ENCODE measurements at regions not wholly inside any gene's neighbourhood (a gene's known extent, or its start where the extent isn't known, plus 50 kb on each side); places are given as distances from the start of the nearest gene placed in this dataset.

DNA sequence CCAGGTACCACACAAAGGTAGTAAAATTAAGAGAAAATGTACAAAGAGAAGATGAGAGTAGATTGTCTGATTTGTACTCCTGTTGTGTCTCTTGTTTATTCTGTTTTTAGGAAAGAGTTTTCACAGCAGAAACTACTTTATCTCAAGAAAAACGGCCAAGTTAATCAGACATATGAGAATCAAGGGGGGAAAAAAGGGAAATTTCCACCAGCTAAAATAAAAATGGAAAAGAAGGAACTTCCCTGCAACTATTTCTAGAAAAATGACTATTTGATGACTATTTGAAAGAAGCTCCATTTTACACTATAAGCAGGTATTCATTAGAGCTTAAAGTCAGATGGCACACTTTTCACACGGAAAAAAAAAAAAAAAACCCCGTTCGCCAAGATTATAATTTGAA lies 56.5 kb downstream of the EPRS1 start:
- H3K4me1 ChIP-seq (ENCODE audit: control insufficient read depth, insufficient read depth, low read length) = peaks cover 13% of the 10 kb centered on the region
- no peak overlapping the region for H3K27ac ChIP-seq (ENCODE audit: control insufficient read depth, insufficient read depth)
- BruUV-seq (replicated peaks) = no TSS peak
- FAIRE-seq (no peak), ATAC-seq (no peak), DNase-seq (ENCODE audit: low read depth, low spot score) (no peak)
- H3K4me2 ChIP-seq (ENCODE audit: control insufficient read depth, insufficient read depth) = no peak overlapping the region
- TF ChIP-seq, protein P1, sequence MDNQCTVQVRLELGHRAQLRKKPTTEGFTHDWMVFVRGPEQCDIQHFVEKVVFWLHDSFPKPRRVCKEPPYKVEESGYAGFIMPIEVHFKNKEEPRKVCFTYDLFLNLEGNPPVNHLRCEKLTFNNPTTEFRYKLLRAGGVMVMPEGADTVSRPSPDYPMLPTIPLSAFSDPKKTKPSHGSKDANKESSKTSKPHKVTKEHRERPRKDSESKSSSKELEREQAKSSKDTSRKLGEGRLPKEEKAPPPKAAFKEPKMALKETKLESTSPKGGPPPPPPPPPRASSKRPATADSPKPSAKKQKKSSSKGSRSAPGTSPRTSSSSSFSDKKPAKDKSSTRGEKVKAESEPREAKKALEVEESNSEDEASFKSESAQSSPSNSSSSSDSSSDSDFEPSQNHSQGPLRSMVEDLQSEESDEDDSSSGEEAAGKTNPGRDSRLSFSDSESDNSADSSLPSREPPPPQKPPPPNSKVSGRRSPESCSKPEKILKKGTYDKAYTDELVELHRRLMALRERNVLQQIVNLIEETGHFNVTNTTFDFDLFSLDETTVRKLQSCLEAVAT (IDR thresholded peaks at IDR 0.05) = no peak
- TF ChIP-seq CHD1 (IDR thresholded peaks at IDR 0.05; ENCODE audit: low read depth, low read length) (no peak), ASH2L (IDR thresholded peaks at IDR 0.05; ENCODE audit: borderline replicate concordance, low read depth) (no peak), ZNF274 (IDR thresholded peaks at IDR 0.05; ENCODE audit: insufficient read depth, insufficient read length) (no peak)
- ChIA-PET RAD21 (ENCODE audit: unreplicated experiment) (interaction anchor here (0.8 to 3.4 kb wide), 10 partner anchors 8 to 306 kb away, joined by 3 to 18 read pairs (median 3); partner anchors contain the start of gene BPNT1), SMC1A (ENCODE audit: uncharacterized antibody, unreplicated experiment) (interaction anchor here (0.7 to 4.8 kb wide), 18 partner anchors 9 to 354 kb away, joined by 3 to 24 read pairs (median 4); partner anchors contain the start of genes BPNT1 and IARS2), CTCF (interaction anchor here (0.6 to 7.1 kb wide), 21 partner anchors 9 to 744 kb away, joined by 3 to 52 read pairs (median 5); partner anchors contain the start of gene BPNT1), POLR2A (interaction anchor here (0.6 to 0.9 kb wide), 4 partner anchors 9 to 300 kb away, joined by 3 to 7 read pairs (median 4); no protein-coding TSS in a partner anchor)
- H3K9ac ChIP-seq (ENCODE audit: control insufficient read depth, insufficient read depth, low read length) = no peak overlapping the region
- intact Hi-C loops (cut with micrococcal nuclease; ENCODE audit: unreplicated experiment) (loop anchor here (5.0 to 10.0 kb wide), 2 partner anchors 95 to 133 kb away; partner anchors contain the start of gene BPNT1), in situ Hi-C loops (cut with MboI) (no loop called here)
- no peaks in the 10 kb centered on the region for H4K20me1 ChIP-seq (ENCODE audit: control insufficient read depth, insufficient read depth)
- H3K27me3 ChIP-seq (replicated peaks in 1 of 2; ENCODE audit: control insufficient read depth in 2 of 2, insufficient read depth in 2 of 2, low read length in 1 of 2) = no peaks in the 10 kb centered on the region
- H3K4me3 ChIP-seq = no peak overlapping the region
- peaks cover 2 to 5% of the 10 kb centered on the region in 2 experiments; a peak in 3 of 4 replicates for H3K36me3 ChIP-seq (ENCODE audit: control insufficient read depth in 2 of 2, insufficient read depth in 2 of 2, low read length in 1 of 2)
- no peak overlapping the region for H2AFZ ChIP-seq (ENCODE audit: control insufficient read depth, low read depth, low read length)
- H3K9me3 ChIP-seq (replicated peaks; ENCODE audit: control insufficient read depth, insufficient read depth, low read length) = no peaks in the 10 kb centered on the region
- no peaks in the 10 kb centered on the region for H3K79me2 ChIP-seq (ENCODE audit: control insufficient read depth, insufficient read depth, low read length)
- WGBS (ENCODE audit: insufficient coverage, insufficient replicate concordance, low lambda C conversion rate, missing lambda C conversion rate) = 71% methylated on average over 4 of the region's 4 CpGs

DNA sequence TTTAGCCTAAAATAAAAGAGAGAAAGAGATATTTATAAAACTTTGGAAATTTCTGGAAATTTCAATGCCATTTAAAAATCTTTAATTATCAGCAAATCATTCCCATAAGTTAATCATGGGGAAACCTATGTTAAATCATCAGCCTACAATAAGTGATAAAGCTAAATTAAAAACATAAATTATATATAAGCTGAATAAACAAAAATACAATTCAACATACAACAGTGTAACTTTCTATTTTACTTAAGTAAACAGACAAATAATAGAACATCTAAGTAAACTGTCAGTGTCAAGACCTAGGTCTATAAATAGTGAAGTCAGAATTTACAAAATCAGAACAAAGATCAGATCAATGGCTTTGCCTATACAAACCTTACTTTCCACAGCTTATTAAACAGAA lies 57.5 kb downstream of the EPRS1 start:
- FAIRE-seq (no peak), ATAC-seq (no peak), DNase-seq (ENCODE audit: low read depth, low spot score) (no peak)
- ChIA-PET CTCF (interaction anchor here (0.5 to 7.1 kb wide), 15 partner anchors 9 to 292 kb away, joined by 3 to 52 read pairs (median 4); partner anchors contain the start of gene BPNT1), SMC1A (ENCODE audit: uncharacterized antibody, unreplicated experiment) (interaction anchor here (0.6 to 4.8 kb wide), 15 partner anchors 10 to 355 kb away, joined by 3 to 24 read pairs (median 4); partner anchors contain the start of gene BPNT1), RAD21 (ENCODE audit: unreplicated experiment) (interaction anchor here (0.9 to 3.4 kb wide), 7 partner anchors 12 to 292 kb away, joined by 3 to 18 read pairs (median 5); partner anchors contain the start of gene BPNT1), POLR2A (interaction anchor here (0.8 to 1.2 kb wide), 3 partner anchors 10 to 104 kb away, joined by 3 read pairs; no protein-coding TSS in a partner anchor)
- Histone ChIP-seq H4K20me1 (ENCODE audit: control insufficient read depth, insufficient read depth) (no peaks in the 10 kb centered on the region), H3K27me3 (replicated peaks in 1 of 2; ENCODE audit: control insufficient read depth in 2 of 2, insufficient read depth in 2 of 2, low read length in 1 of 2) (no peaks in the 10 kb centered on the region), H3K9ac (ENCODE audit: control insufficient read depth, insufficient read depth, low read length) (no peak overlapping the region), H2AFZ (ENCODE audit: control insufficient read depth, low read depth, low read length) (no peak overlapping the region), H3K9me3 (replicated peaks; ENCODE audit: control insufficient read depth, insufficient read depth, low read length) (no peaks in the 10 kb centered on the region), H3K4me3 (no peak overlapping the region; the same call in 1 of the 2 replicates), H3K27ac (ENCODE audit: control insufficient read depth, insufficient read depth) (no peak overlapping the region), H3K4me1 (ENCODE audit: control insufficient read depth, insufficient read depth, low read length) (peaks cover 13% of the 10 kb centered on the region), H3K36me3 (ENCODE audit: control insufficient read depth in 2 of 2, insufficient read depth in 2 of 2, low read length in 1 of 2) (peaks cover 0 to 5% of the 10 kb centered on the region in 2 experiments; a peak in 3 of 4 replicates), H3K4me2 (ENCODE audit: control insufficient read depth, insufficient read depth) (no peak overlapping the region), H3K79me2 (ENCODE audit: control insufficient read depth, insufficient read depth, low read length) (no peaks in the 10 kb centered on the region)
- BruUV-seq (replicated peaks) = no TSS peak
- intact Hi-C loops (cut with micrococcal nuclease; ENCODE audit: unreplicated experiment) (no loop called here), in situ Hi-C loops (cut with MboI) (no loop called here)
- no peak for TF ChIP-seq ZNF384 (IDR thresholded peaks at IDR 0.05; ENCODE audit: borderline replicate concordance, low read depth, low read length)
- TF ChIP-seq ETV6 (conservative IDR thresholded peaks at IDR 0.05 in 1 of 2, IDR thresholded peaks at IDR 0.05 in 1 of 2; ENCODE audit: borderline replicate concordance in 1 of 2, low read depth in 1 of 2) = no peak
- TF ChIP-seq NR2C1 (IDR thresholded peaks at IDR 0.05) = no peak
- TF ChIP-seq, protein P2, sequence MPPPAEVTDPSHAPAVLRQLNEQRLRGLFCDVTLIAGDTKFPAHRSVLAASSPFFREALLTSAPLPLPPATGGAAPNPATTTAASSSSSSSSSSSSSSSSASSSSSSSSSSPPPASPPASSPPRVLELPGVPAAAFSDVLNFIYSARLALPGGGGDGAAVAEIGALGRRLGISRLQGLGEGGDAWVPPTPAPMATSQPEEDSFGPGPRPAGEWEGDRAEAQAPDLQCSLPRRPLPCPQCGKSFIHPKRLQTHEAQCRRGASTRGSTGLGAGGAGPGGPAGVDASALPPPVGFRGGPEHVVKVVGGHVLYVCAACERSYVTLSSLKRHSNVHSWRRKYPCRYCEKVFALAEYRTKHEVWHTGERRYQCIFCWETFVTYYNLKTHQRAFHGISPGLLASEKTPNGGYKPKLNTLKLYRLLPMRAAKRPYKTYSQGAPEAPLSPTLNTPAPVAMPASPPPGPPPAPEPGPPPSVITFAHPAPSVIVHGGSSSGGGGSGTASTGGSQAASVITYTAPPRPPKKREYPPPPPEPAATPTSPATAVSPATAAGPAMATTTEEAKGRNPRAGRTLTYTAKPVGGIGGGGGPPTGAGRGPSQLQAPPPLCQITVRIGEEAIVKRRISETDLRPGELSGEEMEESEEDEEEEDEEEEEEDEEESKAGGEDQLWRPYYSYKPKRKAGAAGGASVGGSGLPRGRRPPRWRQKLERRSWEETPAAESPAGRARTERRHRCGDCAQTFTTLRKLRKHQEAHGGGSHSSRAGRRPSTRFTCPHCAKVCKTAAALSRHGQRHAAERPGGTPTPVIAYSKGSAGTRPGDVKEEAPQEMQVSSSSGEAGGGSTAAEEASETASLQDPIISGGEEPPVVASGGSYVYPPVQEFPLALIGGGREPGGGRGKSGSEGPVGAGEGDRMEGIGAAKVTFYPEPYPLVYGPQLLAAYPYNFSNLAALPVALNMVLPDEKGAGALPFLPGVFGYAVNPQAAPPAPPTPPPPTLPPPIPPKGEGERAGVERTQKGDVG (CRISPR knock-in tag; IDR thresholded peaks at IDR 0.05) = no peak
- TF ChIP-seq, protein P3, sequence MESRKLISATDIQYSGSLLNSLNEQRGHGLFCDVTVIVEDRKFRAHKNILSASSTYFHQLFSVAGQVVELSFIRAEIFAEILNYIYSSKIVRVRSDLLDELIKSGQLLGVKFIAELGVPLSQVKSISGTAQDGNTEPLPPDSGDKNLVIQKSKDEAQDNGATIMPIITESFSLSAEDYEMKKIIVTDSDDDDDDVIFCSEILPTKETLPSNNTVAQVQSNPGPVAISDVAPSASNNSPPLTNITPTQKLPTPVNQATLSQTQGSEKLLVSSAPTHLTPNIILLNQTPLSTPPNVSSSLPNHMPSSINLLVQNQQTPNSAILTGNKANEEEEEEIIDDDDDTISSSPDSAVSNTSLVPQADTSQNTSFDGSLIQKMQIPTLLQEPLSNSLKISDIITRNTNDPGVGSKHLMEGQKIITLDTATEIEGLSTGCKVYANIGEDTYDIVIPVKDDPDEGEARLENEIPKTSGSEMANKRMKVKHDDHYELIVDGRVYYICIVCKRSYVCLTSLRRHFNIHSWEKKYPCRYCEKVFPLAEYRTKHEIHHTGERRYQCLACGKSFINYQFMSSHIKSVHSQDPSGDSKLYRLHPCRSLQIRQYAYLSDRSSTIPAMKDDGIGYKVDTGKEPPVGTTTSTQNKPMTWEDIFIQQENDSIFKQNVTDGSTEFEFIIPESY (IDR thresholded peaks at IDR 0.05) = no peak

All from GM12878 (cell line).